ENCODE measurements at regions not wholly inside any gene's neighbourhood (a gene's known extent, or its start where the extent isn't known, plus 50 kb on each side); places are given as distances from the start of the nearest gene placed in this dataset.
A peak's percentile ranks its signal among the peaks of the same experiment; 100 is the strongest.

GRCh38 chr3:115323380-115323779 is 176.3 kb upstream of the ZBTB20 start:
- no peak for DNase-seq (ENCODE audit: extremely low read depth, low read depth)

GRCh38 chr3:115324056-115324455 is 177.0 kb upstream of the ZBTB20 start:
- no peak for DNase-seq (ENCODE audit: extremely low read depth, low read depth)

DNA sequence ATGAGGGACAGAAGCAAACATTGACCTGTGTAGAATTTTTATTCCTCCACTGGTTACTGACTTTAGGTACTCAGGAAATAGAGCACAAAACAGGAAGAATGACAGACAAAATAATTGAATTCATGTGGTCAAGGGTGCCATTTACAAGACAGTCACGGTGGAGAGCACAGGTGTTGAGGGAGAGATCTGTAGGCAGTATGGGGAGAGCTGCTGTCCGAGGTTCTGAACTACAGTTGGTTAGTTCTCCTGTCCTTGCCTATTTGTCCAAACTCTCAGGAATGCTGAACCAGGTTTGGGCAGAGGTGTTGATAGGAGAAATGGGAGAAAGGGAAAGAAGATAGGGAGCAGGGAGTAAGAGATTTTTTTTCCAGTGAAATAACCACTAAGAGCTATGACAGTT is 178.5 kb upstream of the ZBTB20 start:
- peak; percentile 4 for DNase-seq (ENCODE audit: extremely low read depth, low read depth)

DNA sequence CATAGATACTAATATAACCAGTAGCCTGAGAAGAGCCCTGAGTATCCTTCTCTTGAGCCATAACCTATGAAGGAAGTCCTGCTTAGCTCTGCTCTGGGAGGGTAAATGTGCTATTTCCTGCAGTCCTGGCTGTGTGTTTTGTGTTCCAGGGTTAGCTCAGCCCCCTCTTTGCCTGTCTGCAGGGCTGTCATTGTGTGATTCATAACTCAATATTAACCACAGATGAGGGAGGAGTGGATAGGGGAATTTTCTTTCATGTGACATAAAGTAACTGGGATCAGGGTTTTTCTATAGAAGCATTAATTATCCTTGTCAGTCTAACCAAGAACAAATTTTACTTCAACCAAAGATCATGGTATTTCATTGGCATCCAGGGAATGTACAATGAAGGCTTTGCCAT is 183.3 kb upstream of the ZBTB20 start:
- DNase-seq (ENCODE audit: extremely low read depth, low read depth): no peak

- DNase-seq (ENCODE audit: extremely low read depth, low read depth): no peak
These were observed 185.9 kb upstream of the ZBTB20 start for GRCh38 chr3:115332998-115333397.

DNA sequence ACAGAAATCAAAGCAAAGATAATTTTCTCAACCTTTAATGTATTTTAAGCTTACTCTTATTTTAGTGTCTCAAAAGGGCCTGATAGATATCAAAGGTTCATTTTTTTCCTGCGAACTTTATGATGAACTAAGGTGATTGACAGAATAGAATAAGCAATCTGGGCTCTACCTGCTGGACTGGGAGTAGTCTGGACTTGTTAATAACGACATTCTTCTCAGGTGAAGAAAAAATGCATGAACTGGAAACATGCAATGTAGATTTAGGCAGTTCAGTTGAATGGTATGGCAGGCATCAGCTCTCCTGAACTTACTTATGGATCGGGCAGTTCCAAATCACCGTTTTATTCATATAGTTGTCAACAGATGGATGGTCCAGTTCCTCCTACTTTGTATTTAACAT is 189.7 kb upstream of the ZBTB20 start:
- no peak for DNase-seq (ENCODE audit: extremely low read depth, low read depth)

- no peak for DNase-seq (ENCODE audit: extremely low read depth, low read depth)
These were observed 193.5 kb upstream of the ZBTB20 start for GRCh38 chr3:115340586-115340985.

DNA sequence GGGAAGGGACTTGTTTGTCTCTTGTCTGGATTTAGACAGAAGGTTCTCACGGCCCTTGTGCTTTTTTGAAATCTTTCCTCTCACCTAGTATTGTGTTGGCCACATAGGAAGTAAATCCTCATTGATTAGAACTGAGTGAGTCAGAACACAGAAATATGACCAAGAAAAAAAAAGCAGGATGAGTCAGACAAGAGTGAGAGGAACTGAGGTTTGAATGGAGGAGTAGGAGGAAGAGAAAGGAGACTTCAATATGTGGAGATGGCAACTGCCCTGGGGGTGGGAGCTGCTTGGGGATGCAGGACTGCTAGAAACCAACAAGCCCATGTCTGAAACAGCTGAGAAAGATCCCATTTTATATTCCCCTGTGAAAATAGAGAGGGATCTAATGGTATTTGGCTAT is 194.1 kb upstream of the ZBTB20 start:
- DNase-seq (ENCODE audit: extremely low read depth, low read depth): no peak

- DNase-seq (ENCODE audit: extremely low read depth, low read depth): no peak
These were observed 200.6 kb upstream of the ZBTB20 start for GRCh38 chr3:115347737-115348136.

DNA sequence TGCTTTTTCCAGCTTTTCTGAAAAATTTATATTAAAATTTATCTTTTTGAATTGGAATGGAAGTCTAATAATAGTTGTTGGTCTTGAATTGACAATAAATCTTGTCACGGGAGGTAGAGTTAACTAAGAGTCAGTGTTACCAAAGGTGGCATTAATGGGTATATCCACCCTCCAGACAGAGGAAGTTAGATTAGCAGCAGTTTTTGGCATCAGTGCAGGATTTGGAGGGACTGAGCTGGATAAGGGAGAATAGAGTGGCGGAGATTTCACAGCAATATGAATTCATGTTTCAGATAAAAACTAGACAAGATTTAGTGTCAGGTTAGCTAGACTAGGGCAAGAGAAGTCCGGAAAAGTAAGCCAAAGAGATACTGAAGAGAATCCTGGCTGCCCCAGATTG is 201.3 kb upstream of the ZBTB20 start:
- no peak for DNase-seq (ENCODE audit: extremely low read depth, low read depth)

DNA sequence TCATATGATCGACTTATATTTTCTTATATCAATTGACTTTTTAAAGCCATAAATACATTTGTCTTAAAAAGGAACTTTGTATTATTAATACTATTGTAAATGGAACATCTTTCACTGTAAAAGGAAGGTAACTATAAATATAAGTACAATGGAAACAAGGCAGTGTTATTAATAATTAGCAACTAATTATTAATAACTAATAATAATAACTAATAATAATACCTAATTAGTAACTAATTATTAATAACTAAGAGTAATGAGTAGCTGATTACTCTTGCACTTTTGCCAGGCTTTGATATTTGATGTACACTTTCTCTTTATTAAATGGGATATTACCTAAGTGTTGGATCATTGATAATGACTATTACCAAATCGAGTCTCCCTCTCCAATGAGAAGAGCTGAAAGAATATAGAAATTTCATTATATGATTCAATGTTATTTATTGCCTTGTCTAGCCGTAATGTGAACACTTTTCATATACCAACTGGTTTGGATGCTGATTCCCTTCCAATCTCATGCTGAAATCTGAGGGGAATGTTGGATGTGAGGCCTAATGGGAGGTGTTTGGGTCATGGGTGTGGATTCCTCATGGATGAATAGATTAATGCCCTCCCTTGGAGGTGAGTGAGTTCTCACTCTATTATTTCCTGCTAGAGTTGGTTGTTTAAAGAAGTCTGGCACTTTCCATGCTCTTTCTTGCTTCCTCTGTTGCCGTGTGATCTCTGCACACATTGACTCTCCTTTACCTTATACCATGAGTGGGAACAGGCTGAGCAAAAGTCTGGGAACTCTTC is 202.1 kb upstream of the ZBTB20 start:
- DNase-seq (ENCODE audit: extremely low read depth, low read depth): no peak

- no peak for DNase-seq (ENCODE audit: extremely low read depth, low read depth)
These were observed 203.5 kb upstream of the ZBTB20 start for GRCh38 chr3:115350606-115351005.

DNA sequence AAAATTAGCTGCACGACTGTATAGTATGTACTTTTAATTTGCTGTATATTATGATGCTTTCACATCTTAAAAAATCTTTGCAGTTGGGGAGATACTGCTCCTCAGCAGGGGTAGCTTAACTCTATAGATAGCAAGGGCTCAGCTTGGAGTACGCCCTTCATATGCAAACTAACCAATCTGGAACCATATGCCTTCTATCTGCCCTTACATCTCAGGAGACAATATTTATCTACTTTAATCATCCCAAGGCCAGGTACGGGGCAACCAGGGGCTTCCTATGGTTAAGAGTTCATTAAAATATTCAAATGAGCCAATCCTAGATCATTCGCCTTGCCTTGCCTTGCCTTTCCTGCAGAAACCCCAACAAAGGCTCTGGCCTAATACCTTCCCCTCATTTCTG is 204.1 kb upstream of the ZBTB20 start:
- no peak for DNase-seq (ENCODE audit: extremely low read depth, low read depth)

GRCh38 chr3:115354010-115354409 is 206.9 kb upstream of the ZBTB20 start:
- DNase-seq (ENCODE audit: extremely low read depth, low read depth): no peak

GRCh38 chr3:115357456-115357855 is 210.4 kb upstream of the ZBTB20 start:
- no peak for DNase-seq (ENCODE audit: extremely low read depth, low read depth)

DNA sequence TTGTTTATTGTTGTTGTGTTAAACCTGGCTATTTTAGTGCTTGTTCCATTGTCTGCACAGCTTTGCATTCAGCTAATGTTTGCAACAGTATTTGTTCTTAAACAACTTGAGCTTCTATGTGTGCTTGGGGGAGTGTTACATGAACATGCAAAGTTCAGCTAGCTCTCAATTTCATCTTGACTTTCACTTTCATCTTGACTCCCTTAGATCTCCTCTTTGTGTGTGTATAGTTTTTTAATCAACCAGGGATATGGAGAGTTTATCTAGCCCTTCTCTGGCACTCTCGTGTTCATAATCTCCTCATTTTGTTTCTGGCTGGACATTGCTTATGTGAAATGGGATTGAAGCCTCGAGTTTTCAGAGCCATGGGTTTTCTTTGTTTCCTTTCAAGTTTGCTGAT is 212.4 kb upstream of the ZBTB20 start:
- no peak for DNase-seq (ENCODE audit: extremely low read depth, low read depth)

GRCh38 chr3:115361806-115362205 is 214.7 kb upstream of the ZBTB20 start:
- DNase-seq (ENCODE audit: extremely low read depth, low read depth): no peak

DNA sequence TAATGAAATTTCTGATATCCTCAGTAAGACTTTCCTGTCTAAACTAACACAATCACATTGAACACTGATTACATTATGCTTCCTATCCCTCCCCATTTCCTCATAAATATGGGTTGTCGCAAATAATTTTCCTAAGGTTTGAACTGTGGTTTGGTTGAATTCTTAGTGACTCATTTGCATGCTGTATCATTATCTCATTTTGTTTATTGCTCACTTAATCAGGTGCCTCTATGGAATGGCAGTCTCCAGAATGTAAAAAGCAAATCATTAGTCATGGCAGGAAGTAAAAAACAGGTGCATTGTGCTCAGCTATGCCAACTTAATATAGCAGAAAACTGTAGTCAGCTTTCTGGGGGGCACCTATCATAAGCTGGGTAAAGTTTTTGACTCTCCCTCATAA is 216.0 kb upstream of the ZBTB20 start:
- DNase-seq (ENCODE audit: extremely low read depth, low read depth): no peak

DNA sequence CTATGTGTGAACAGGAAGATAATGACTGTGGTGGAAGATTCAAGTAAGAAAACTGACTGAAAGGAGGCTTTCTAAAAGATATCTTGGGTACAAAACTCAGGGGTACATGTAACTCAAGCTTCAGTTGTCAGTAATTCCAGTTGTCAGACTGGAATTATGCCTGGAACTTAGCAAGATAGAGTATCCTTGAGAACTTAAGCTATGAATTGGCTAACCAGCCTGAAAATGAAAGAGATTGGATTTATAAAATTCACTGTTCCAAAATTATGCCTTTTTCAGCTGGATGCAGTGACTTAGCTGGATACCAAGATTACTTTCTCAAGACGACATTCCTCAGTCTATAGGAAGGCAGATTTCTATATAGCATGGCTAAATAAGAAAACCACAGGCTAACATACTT is 221.9 kb upstream of the ZBTB20 start:
- no peak for DNase-seq (ENCODE audit: extremely low read depth, low read depth)

DNA sequence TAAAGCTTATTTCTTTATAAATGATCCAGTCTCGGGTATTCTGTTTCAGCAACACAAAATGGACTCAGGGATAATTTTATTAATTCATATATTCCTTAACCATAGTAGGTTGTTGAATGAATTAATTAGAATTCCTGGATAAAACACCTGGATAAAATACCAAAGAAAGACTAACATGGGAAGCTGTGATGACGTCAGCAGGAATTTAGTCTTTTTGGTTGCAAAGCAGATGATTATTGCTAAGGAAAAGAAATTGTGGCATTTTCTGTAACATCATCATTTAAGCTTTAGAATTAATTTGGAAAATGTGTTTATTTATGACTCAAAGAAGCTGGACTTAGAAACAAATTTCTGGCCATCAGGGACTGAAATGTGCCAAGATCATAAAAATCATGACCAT is 228.3 kb upstream of the ZBTB20 start:
- no peak for DNase-seq (ENCODE audit: extremely low read depth, low read depth)

DNA sequence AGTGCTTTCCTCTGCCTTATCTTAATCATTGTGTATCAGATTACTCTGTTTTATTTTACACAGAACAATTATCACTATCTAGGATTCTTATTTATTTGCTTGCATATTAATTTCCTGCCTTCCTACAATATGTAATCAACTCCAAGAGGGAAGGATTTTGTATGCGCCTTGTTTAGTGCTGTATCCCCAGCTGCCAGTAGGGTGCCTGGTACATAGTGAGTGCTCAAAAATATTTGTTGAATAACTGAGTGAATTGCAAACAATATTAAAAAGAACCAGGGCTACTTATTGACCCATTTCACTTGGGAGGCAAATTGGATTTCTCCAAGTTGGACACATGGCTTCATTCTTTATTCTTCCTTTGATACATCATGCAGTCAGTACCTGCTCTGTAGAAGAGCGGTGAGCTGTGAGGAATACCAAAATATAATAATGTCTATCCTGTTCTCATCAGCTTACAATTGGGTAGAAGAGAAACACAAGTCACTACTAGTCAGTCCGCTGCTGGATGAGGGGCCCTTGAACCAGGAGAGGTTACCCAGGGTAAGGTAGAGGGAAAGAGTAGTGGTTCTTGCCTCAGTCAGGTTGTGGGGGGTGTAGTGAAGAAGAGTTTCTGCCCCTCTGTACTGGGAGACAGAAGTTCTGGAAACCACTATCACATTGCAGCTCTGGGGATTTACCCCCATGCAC is 233.9 kb upstream of the ZBTB20 start:
- DNase-seq (ENCODE audit: extremely low read depth, low read depth): no peak

DNA sequence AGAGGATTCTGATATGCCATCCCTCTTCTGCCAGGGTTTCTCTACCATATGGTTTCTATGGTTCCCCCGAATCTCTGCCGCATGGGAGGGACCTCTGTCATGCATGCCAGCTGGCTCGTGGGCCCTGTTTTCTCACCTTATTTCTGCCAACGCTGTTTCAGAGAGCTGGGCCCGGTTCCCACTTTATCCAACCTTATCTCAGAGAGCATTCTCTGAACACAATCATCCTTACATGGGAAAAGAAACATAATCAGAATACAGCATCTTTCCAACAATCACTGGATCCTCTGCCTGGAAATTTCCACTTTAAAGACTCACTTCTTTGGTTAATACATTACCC is 234.5 kb upstream of the ZBTB20 start:
- DNase-seq (ENCODE audit: extremely low read depth, low read depth): no peak

- no peak for DNase-seq (ENCODE audit: extremely low read depth, low read depth)
These were observed 234.8 kb upstream of the ZBTB20 start for GRCh38 chr3:115381931-115382330.
